Kasumi-1 (cell line): ENCODE measurements at regions not wholly inside any gene's neighbourhood (a gene's known extent, or its start where the extent isn't known, plus 50 kb on each side); places are given as distances from the start of the nearest gene placed in this dataset.

ENCODE experiments used
- DNase-seq, 2 experiments: peaks; one replicate each; lab custom pipeline; 2025; lab: John Stamatoyannopoulos, UW

DNA sequence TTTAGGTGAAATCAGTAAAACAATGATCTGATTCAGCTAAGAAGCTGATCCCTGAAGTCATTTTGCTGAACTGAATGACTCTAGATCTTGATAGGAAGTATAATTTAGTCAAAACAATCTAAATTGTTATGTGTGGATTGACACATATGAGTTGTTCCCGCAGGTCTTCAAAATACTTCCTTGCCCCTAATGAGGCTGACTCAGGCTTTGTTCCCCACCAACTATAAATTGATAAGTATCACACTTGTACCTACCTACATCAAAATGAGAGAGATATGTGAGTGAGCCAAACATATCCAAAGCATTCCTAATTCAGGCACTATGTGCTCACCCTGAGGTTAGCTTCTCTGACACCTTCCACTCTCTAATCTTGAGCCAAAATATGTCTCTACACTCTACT, 507.1 kb downstream of the PLPP3 start:
- no peak for DNase-seq

- no peak for DNase-seq
Observed at GRCh38 chr1:56071351-56071750, 508.0 kb downstream of the PLPP3 start.

- no peak for DNase-seq
Observed at GRCh38 chr1:56070601-56071000, 508.8 kb downstream of the PLPP3 start.

DNA sequence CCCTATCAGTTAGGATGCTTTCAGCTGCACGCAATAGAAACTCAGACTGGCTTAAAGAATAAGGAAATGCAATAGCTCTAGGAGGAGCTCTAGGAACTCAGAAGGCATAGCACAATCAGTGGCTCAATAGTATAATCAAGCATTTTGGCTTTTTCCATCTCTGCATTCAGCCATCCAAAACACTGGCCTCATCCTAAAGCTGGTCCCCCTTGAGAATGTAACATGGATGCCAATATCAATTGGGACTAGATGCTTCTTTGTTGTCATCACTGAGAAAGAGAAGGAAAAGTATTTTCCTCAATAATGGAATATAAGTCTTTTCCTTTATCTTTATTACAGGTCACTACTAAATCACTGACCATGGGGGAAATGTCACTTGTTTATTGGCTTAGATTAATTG, 509.5 kb downstream of the PLPP3 start:
- no peak for DNase-seq

- no peak for DNase-seq
Observed at GRCh38 chr1:56068908-56069307, 510.5 kb downstream of the PLPP3 start.

- no peak for DNase-seq
Observed at GRCh38 chr1:56068210-56068609, 511.2 kb downstream of the PLPP3 start.

- no peak for DNase-seq
Observed at GRCh38 chr1:56065729-56066128, 513.6 kb downstream of the PLPP3 start.

DNA sequence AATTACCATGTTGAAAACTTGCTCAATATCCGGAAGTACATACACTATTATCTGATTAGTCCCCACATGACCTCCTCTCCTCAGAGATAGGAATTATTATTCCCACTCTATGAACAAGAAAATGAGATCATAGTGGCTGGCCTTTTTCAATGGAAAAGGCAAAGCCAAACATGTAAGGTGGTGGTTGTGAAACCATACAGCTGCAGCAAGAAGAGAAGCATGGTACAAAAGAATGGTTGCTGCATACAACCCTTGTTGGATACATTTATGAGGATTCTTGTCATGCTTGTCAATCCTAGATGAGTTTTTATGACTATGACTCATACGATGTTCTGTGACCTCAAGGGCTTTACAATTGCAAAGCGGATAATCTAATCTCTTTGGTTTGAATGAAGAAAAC, 514.7 kb downstream of the PLPP3 start:
- no peak for DNase-seq

- no peak for DNase-seq
Observed at GRCh38 chr1:56063461-56063860, 515.9 kb downstream of the PLPP3 start.

- no peak for DNase-seq
Observed at GRCh38 chr1:56062625-56063024, 516.7 kb downstream of the PLPP3 start.

DNA sequence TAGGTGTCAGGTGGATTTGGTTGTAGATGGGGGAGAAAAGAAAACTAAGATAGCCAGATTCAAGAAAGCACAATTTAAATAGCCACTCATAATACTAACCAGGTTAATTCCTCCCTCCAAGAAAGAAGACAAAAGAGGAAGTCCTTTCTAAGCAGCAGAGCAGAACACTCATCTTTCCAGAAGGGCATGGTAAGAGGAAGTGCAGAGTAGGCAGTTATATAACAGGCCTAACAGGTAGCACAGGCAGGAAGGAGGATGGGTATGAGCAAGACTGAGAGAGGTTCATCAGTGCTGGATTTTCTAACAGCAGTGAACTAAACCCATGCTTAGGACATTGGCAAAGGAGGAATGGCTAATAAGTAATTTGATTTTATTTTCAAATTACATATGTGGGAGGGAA, 517.5 kb downstream of the PLPP3 start:
- peak; percentile 42 to 51 for DNase-seq

- DNase-seq = no peak
Observed at GRCh38 chr1:56060906-56061305, 518.5 kb downstream of the PLPP3 start.

GRCh38 chr1:56057466-56058405, 521.6 kb downstream of the PLPP3 start:
- DNase-seq = no peak

- DNase-seq = no peak
Observed at GRCh38 chr1:56056438-56057287, 522.7 kb downstream of the PLPP3 start.

GRCh38 chr1:56054959-56055358, 524.4 kb downstream of the PLPP3 start:
- DNase-seq = no peak

- no peak for DNase-seq
Observed at GRCh38 chr1:56052041-56052440, 527.3 kb downstream of the PLPP3 start.

GRCh38 chr1:56050911-56051310, 528.5 kb downstream of the PLPP3 start:
- no peak for DNase-seq

DNA sequence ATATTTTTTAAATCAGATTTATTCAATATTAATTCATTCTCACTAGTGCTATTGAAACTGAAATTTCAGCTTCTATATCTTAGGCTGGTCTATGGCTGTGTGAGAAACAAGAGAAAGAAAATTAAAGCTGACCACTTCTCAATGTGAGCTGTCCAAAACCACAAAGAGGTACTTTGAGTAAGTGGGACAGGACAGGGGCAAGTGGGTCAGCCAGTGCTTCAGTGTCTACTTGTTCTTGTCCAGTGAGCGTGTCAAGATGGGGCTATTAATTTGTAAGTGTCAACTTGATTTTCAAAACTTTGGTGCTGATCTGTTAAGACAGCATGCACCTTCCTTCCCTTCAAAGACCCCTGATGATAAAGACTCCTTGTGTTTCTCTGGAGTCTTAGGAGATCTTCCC, 533.9 kb downstream of the PLPP3 start:
- DNase-seq = no peak

GRCh38 chr1:56045062-56045461, 534.3 kb downstream of the PLPP3 start:
- DNase-seq = no peak

GRCh38 chr1:56036479-56036878, 542.9 kb downstream of the PLPP3 start:
- no peak for DNase-seq

DNA sequence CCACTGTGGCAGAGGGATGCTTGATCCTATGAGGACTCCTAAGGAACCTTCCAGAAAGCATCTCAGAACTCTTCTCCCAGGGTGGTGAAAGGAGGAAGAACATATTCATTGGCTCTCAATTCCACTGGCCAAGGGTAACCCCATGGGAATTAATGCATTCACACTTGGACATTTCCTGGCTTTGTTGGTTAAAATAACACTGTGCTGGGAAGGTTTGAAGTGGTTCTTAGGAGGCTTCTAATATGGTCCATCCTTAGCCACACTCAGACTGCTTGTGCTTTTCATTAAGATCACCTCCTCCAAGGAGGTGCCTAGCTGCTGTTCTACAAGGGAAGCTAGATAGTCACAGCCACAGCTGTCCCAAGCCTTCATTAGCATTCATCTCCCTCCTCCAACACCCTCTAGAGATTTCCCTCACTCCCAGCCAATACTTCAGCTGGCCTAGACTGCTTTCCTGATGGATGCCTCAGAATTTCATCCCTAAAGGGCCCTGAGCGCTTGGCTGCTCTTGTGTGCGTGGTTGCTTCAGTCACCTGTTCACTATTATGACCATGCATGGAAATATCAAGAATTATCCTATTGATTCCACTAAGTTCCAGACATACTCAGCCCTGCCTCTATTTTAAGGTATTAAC, 544.4 kb downstream of the PLPP3 start:
- no peak for DNase-seq

DNA sequence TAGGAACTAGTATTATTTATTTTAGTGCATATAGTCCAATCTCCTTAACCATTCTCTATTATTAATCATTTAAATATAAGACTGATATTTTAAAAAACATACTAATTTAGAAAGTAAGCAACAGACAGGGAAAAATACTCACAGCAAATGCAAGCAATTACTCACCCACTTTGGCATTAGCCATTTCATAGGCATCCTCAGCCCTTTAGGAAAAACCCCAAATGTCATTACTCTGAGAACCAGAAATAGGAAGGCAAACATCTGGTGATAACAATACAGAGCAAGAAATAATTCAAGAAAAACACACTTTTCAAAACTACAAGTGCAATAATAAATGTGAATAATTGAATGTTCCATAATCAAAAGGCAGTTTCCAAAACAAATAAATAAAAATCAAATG, 545.1 kb downstream of the PLPP3 start:
- no peak for DNase-seq
